Uterus (tissue), 3 donors: ENCODE measurements at regions not wholly inside any gene's neighbourhood (a gene's known extent, or its start where the extent isn't known, plus 50 kb on each side); places are given as distances from the start of the nearest gene placed in this dataset.

Source experiments
- DNase-seq, 2 donors: peaks; one replicate each; pipeline ENCODE4 v3.0.0-alpha.2; 2019 to 2020
- H3K27ac ChIP-seq, 2 donors: fragments of 200-600 bp; sonication (generic); 1 replicate in 1 of 2; 2 replicates in 1 of 2; pipeline ENCODE4 v1.5.1; 2016 to 2018
- H3K27me3 ChIP-seq, 2 donors: fragments of 200-600 bp; sonication (generic); one replicate each; pipeline ENCODE4 v1.5.1; 2018 to 2019; ENCODE audit warnings: control low read depth in 1 of 2
- H3K36me3 ChIP-seq, 2 donors: fragments of 200-600 bp; sonication (generic); one replicate each; pipeline ENCODE4 v1.5.1; 2019; ENCODE audit warnings: control low read depth in 1 of 2
- H3K4me1 ChIP-seq, 2 donors: fragments of 200-600 bp; sonication (generic); one replicate each; pipeline ENCODE4 v1.5.1; 2018 to 2019; ENCODE audit warnings: control low read depth in 1 of 2
- H3K4me3 ChIP-seq, 2 donors: fragments of 200-600 bp; sonication (generic); 1 replicate in 1 of 2; 2 replicates in 1 of 2; pipeline ENCODE4 v1.5.1; 2018 to 2019; ENCODE audit warnings: mild to moderate bottlenecking in 1 of 2
- H3K9me3 ChIP-seq, 2 donors: fragments of 200-600 bp; sonication (generic); one replicate each; pipeline ENCODE4 v1.5.1; 2019; ENCODE audit warnings: control low read depth in 1 of 2
- CTCF ChIP-seq, 4 experiments: fragments of 200-600 bp in 2 of 4; fragments of 450-650 bp in 2 of 4; sonication (generic) in 2 of 4; IDR thresholded peaks; one replicate each; pipeline ENCODE4 v1.5.1; 2016 to 2019; ENCODE audit warnings: antibody characterized with exemption in 4 of 4, mild to moderate bottlenecking in 2 of 4, moderate library complexity in 1 of 4
- POLR2A ChIP-seq, 2 donors: fragments of 450-650 bp; IDR thresholded peaks; one replicate each; pipeline ENCODE4 v1.6.1; 2016; ENCODE audit warnings: antibody characterized with exemption in 2 of 2, mild to moderate bottlenecking in 1 of 2, moderate library complexity in 1 of 2
- intact Hi-C: fragments of 100-400 bp; cut with DNase I; formaldehyde crosslinking; loops from one replicate; pipeline ENCODE4 v1.15.1; 2023; ENCODE audit warnings: low total_unique reads
- donor health status: DM: yes; HTN: yes; CAD: no.

- no peak for DNase-seq
- TF ChIP-seq CTCF (IDR thresholded peaks at IDR 0.05), result no peak
- TF ChIP-seq POLR2A (IDR thresholded peaks at IDR 0.05), result no peak
- H3K27me3 ChIP-seq, result no peaks in the 10 kb centered on the region
Observed at GRCh38 chr9:82171271-82171670, 182.7 kb downstream of the SPATA31D1 start.

DNA sequence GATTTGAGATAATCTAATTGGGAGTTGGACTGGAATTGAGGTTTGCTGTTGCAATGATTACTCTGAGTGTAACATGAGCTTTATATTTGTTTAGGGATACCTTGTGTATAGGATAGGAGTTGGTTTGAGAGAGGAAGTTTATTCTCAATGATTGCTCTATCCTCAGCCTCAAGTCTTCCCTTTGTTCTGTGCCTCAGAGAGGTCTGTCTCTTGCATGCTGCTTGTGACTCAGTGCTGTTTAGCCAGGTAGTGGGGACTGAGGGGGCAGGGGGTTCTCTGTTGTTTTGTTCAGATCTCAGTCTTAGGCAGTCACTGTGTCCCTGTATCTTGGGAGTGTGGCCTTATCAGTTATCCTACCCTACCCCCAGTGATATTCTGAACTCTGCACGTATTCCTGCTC, 192.1 kb downstream of the SPATA31D1 start:
- no peaks in the 10 kb centered on the region for H3K36me3 ChIP-seq
- H3K27me3 ChIP-seq, result no peaks in the 10 kb centered on the region
- no peaks in the 10 kb centered on the region for H3K9me3 ChIP-seq
- intact Hi-C loops, result no loop called here
- no peak for DNase-seq
- H3K4me3 ChIP-seq, result no peak overlapping the region
- TF ChIP-seq POLR2A (IDR thresholded peaks at IDR 0.05) (no peak), CTCF (IDR thresholded peaks at IDR 0.05) (no peak)
- no peak overlapping the region for H3K27ac ChIP-seq
- no peaks in the 10 kb centered on the region for H3K4me1 ChIP-seq

More at GRCh38 chr9:82171271-82171670, 182.7 kb downstream of the SPATA31D1 start:
- Histone ChIP-seq H3K4me1 (no peaks in the 10 kb centered on the region), H3K36me3 (no peaks in the 10 kb centered on the region), H3K9me3 (no peaks in the 10 kb centered on the region), H3K27ac (no peak overlapping the region), H3K4me3 (no peak overlapping the region)
- intact Hi-C loops, result no loop called here

DNA sequence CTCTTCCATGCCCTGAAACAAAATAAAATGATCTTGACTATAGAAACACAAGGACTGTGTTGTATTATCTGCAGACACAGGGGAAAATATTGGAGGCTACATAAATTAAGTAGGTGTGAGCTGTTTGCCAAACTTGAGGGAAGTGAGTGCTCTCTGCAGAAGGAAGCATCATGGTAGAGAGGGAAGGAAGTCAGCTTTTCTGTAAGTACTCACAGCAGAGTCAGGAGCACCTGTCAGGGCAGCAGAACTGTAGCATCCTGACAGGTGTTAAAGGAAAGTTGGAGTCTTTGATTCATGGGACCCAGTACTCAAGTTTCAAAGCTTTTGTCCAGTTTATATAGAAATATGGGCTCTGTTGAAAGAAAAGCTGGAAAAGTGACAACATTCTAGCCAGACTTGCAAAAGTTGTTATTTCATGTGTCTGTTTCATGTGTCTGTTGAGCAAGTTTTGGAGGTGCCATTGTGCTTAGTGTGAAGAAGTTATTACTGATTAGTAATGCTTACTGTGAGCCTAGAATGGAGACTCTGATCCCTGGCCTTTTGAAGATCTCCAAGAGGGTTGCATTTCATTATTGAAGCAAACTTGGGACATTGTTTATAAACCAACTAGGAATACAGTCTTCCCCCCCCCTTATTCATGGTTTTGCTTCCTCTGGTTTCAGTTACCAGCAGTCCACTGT, 194.7 kb downstream of the SPATA31D1 start:
- intact Hi-C loops, result no loop called here
- DNase-seq, result no peak
- H3K27ac ChIP-seq, result no peak overlapping the region
- no peaks in the 10 kb centered on the region for H3K4me1 ChIP-seq
- TF ChIP-seq CTCF (IDR thresholded peaks at IDR 0.05) (no peak), POLR2A (IDR thresholded peaks at IDR 0.05) (no peak)
- no peaks in the 10 kb centered on the region for H3K27me3 ChIP-seq
- H3K36me3 ChIP-seq, result no peaks in the 10 kb centered on the region
- H3K4me3 ChIP-seq, result no peak overlapping the region
- H3K9me3 ChIP-seq, result no peaks in the 10 kb centered on the region

DNA sequence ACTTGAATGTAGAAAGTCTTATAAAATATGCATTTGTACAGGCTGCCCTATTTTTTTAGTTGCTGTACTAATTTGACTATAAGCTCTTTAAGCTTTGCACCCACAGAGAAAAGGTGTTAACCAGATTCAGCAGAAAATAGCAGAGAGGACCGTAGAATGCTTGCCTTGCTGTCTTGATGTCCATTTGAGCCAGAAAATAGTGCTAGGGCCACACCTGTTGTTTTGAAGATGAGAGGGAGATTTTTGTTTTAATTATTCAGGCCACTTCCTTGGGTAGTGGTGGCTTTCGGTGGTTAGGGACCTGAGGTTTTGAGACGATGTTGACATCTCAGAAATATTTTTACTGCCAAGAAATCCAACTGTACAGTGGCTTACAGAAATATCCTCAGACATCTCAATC, 196.0 kb downstream of the SPATA31D1 start:
- H3K4me3 ChIP-seq, result no peak overlapping the region
- H3K9me3 ChIP-seq, result no peaks in the 10 kb centered on the region
- intact Hi-C loops, result no loop called here
- no peaks in the 10 kb centered on the region for H3K36me3 ChIP-seq
- no peak for TF ChIP-seq CTCF (IDR thresholded peaks at IDR 0.05)
- no peak for TF ChIP-seq POLR2A (IDR thresholded peaks at IDR 0.05)
- no peak for DNase-seq
- no peaks in the 10 kb centered on the region for H3K27me3 ChIP-seq
- H3K27ac ChIP-seq, result no peak overlapping the region
- no peaks in the 10 kb centered on the region for H3K4me1 ChIP-seq

- no peaks in the 10 kb centered on the region for H3K27me3 ChIP-seq
- H3K36me3 ChIP-seq, result no peaks in the 10 kb centered on the region
- TF ChIP-seq CTCF (IDR thresholded peaks at IDR 0.05) (no peak), POLR2A (IDR thresholded peaks at IDR 0.05) (no peak)
- DNase-seq, result no peak
- intact Hi-C loops, result no loop called here
- H3K9me3 ChIP-seq, result no peaks in the 10 kb centered on the region
- no peak overlapping the region for H3K4me3 ChIP-seq
- no peak overlapping the region for H3K27ac ChIP-seq
- no peaks in the 10 kb centered on the region for H3K4me1 ChIP-seq
Observed at GRCh38 chr9:82188817-82189216, 200.2 kb downstream of the SPATA31D1 start.
